PC-9 (cell line): ENCODE measurements at regions not wholly inside any gene's neighbourhood (a gene's known extent, or its start where the extent isn't known, plus 50 kb on each side); places are given as distances from the start of the nearest gene placed in this dataset.

Experiments
- BruUV-seq: library from RNA; stranded (reverse); fragments of 400-500 nt; replicated peaks from 2 replicates; lab custom pipeline; 2021; lab: Mats Ljungman, UMichigan
- CTCF ChIA-PET: fragments of 300-600 bp; sonication (Branson Sonifier 250); formaldehyde crosslinking; loops from one replicate; lab custom pipeline; 2022; ENCODE audit warnings: antibody characterized with exemption; lab: Charles Lee
- POLR2A ChIA-PET: fragments of 300-600 bp; sonication (Branson Sonifier 250); formaldehyde crosslinking; loops from one replicate; lab custom pipeline; 2022; ENCODE audit warnings: antibody characterized with exemption; ENCODE audit not compliant: unreplicated experiment; lab: Charles Lee
- DNase-seq, 2 experiments: peaks; one replicate each; pipeline versions ENCODE4 v3.0.0 to v3.0.0-alpha.2; 2015 to 2022; ENCODE audit warnings: mixed read lengths in 1 of 2
- H2AFZ ChIP-seq: fragments of 200-600 bp; sonication (generic); 2 replicates; pipeline ENCODE4 v1.8.1; 2017; ENCODE audit warnings: antibody characterized with exemption
- H3F3A ChIP-seq: fragments of 200-600 bp; sonication (generic); 2 replicates; pipeline ENCODE4 v1.8.1; 2017; ENCODE audit warnings: antibody characterized with exemption, mild to moderate bottlenecking, low read depth; ENCODE audit not compliant: insufficient read depth
- H3K27ac ChIP-seq: fragments of 200-600 bp; sonication (generic); 2 replicates; pipeline ENCODE4 v1.6.1; 2016; ENCODE audit warnings: mixed run types
- H3K27me3 ChIP-seq: fragments of 200-600 bp; sonication (generic); 2 replicates; pipeline ENCODE4 v1.6.1; 2016; ENCODE audit warnings: low read depth, mixed run types; ENCODE audit not compliant: insufficient read depth
- H3K36me3 ChIP-seq: fragments of 200-600 bp; sonication (generic); 2 replicates; pipeline ENCODE4 v1.6.1; 2016; ENCODE audit warnings: low read depth, mixed run types
- H3K4me1 ChIP-seq: fragments of 200-600 bp; sonication (generic); replicated peaks from 2 replicates; pipeline ENCODE4 v1.6.1; 2016; ENCODE audit warnings: mixed run types; ENCODE audit not compliant: insufficient read depth
- H3K4me2 ChIP-seq: fragments of 200-600 bp; sonication (generic); 2 replicates; pipeline ENCODE4 v1.6.1; 2017; ENCODE audit warnings: mixed run types
- H3K4me3 ChIP-seq: fragments of 200-600 bp; sonication (generic); 2 replicates; pipeline ENCODE4 v1.6.1; 2016; ENCODE audit warnings: mixed run types
- H3K79me2 ChIP-seq: fragments of 200-600 bp; sonication (generic); 2 replicates; pipeline ENCODE4 v1.6.1; 2017; ENCODE audit warnings: low read depth, mixed run types
- H3K9me2 ChIP-seq: fragments of 200-600 bp; sonication (generic); 2 replicates; pipeline ENCODE4 v1.8.1; 2017; ENCODE audit warnings: mild to moderate bottlenecking; ENCODE audit not compliant: insufficient read depth
- H3K9me3 ChIP-seq: fragments of 200-600 bp; sonication (generic); 2 replicates; pipeline ENCODE4 v1.8.1; 2016; ENCODE audit warnings: low read depth; ENCODE audit not compliant: insufficient read depth
- H4K20me1 ChIP-seq: fragments of 200-600 bp; sonication (generic); 2 replicates; pipeline ENCODE4 v1.8.1; 2017; ENCODE audit not compliant: insufficient read depth
- EZH2 ChIP-seq: fragments of 200-600 bp; sonication (generic); IDR thresholded peaks from 2 replicates; pipeline ENCODE4 v1.8.0; 2017; ENCODE audit warnings: antibody characterized with exemption, low read depth
- intact Hi-C: fragments of 100-400 bp; cut with micrococcal nuclease; formaldehyde crosslinking; loops from one replicate; pipeline ENCODE4 v1.10.0; 2022; ENCODE audit not compliant: unreplicated experiment
- TF ChIP-seq, protein P1 (sequence below): fragments of 200-600 bp; sonication (generic); conservative IDR thresholded peaks from 2 replicates; pipeline ENCODE4 v1.6.1; 2017; ENCODE audit warnings: mixed run types, antibody characterized with exemption, mild to moderate bottlenecking, moderate library complexity

DNA sequence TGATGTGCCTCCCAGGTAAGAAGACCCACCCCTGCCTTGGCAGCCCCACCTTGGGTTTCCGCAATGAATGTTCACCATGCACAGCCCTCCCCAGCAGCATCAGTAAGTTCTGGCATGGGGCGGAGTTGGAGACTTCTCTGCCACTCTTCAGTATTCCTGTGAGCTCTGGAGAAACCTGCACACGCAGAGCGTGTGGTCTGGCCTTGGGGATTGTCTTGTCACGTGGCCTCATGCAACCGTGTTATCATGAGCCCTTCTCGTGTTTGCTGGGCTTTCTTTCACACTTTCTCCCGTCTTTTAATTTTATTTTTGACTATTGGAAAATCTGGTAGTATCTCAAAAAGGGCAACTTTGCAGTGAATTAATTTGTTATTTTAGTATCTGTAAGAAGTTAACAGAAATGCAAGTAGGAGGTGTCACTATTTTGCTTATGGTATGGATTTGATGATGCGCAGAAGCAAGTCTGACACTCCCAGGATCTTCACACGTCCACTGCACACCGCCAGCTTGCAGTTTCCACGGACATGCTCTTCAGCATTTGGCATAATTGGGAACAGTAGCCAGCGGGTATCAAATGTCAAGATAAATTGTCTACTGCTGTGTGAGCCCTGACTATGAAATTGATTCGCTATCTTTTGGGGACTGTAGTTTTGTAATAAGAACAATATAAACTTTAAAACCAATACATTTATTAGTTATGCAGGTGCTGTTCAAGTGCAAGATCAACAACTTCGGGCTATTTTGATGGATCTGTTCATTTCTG lies 463.5 kb downstream of the QKI start:
- ChIA-PET CTCF (no interaction called here), POLR2A (no interaction called here)
- intact Hi-C loops = no loop called here
- Histone ChIP-seq H2AFZ (no peak overlapping the region), H3K79me2 (no peaks in the 10 kb centered on the region), H3K9me2 (no peaks in the 10 kb centered on the region), H3K4me1 (no peaks in the 10 kb centered on the region), H3F3A (no peaks in the 10 kb centered on the region), H4K20me1 (no peaks in the 10 kb centered on the region), H3K4me2 (no peak overlapping the region), H3K36me3 (no peaks in the 10 kb centered on the region), H3K4me3 (no peak overlapping the region), H3K9me3 (no peaks in the 10 kb centered on the region), H3K27ac (no peak overlapping the region), H3K27me3 (peaks cover 14% of the 10 kb centered on the region)
- BruUV-seq = no TSS peak
- TF ChIP-seq, protein P1, sequence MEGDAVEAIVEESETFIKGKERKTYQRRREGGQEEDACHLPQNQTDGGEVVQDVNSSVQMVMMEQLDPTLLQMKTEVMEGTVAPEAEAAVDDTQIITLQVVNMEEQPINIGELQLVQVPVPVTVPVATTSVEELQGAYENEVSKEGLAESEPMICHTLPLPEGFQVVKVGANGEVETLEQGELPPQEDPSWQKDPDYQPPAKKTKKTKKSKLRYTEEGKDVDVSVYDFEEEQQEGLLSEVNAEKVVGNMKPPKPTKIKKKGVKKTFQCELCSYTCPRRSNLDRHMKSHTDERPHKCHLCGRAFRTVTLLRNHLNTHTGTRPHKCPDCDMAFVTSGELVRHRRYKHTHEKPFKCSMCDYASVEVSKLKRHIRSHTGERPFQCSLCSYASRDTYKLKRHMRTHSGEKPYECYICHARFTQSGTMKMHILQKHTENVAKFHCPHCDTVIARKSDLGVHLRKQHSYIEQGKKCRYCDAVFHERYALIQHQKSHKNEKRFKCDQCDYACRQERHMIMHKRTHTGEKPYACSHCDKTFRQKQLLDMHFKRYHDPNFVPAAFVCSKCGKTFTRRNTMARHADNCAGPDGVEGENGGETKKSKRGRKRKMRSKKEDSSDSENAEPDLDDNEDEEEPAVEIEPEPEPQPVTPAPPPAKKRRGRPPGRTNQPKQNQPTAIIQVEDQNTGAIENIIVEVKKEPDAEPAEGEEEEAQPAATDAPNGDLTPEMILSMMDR = no peak
- no peak for TF ChIP-seq EZH2
- DNase-seq = no peak

DNA sequence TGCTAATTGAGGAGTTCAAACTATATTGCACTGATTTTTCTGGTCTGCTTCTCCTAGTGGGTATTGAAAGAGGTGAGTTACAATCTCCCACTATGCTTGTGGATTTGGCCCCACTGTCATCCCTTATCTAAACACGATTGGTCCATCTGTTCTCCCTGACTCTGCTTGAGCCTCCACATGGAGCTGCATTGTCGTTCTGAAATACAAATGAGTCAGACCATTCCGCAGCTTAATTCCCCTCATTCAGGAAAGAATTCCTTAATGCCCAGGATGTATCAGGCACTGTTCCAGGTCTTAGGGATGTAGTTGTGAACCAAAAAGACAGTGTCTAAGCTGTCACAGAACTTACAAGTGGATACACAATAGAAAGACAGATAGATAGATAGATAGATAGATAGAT lies 461.9 kb downstream of the QKI start:
- H2AFZ ChIP-seq = no peak overlapping the region
- no peaks in the 10 kb centered on the region for H3F3A ChIP-seq
- no peak for DNase-seq
- no peaks in the 10 kb centered on the region for H4K20me1 ChIP-seq
- H3K27ac ChIP-seq = no peak overlapping the region
- H3K9me2 ChIP-seq = no peaks in the 10 kb centered on the region
- no peak overlapping the region for H3K4me2 ChIP-seq
- no peaks in the 10 kb centered on the region for H3K36me3 ChIP-seq
- CTCF ChIA-PET = no interaction called here
- POLR2A ChIA-PET = no interaction called here
- H3K4me3 ChIP-seq = no peak overlapping the region
- H3K27me3 ChIP-seq = peaks cover 22% of the 10 kb centered on the region
- no peak for TF ChIP-seq EZH2
- TF ChIP-seq, protein P1 = no peak
- no peaks in the 10 kb centered on the region for H3K4me1 ChIP-seq
- BruUV-seq = no TSS peak
- no peaks in the 10 kb centered on the region for H3K9me3 ChIP-seq
- no peaks in the 10 kb centered on the region for H3K79me2 ChIP-seq
- intact Hi-C loops = no loop called here

DNA sequence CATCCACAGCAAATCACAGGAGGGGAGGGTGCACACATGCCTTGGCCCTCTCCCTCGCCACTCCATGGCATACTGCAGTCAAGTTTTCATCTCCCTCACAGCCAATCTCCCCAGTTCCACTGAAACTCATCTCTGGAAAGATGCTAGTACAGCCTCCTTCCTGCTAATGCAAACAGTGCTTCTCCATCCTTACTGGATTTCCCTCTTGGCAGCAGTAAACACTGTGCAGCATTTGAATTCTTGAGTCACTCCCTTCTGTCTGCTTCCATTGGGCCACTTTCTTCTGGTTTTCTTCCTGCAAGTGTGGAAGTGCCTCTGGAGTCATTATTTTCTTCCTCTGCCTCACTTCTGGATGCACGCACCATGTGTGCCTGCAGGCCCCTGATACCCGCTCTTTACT lies 460.3 kb downstream of the QKI start:
- Histone ChIP-seq H2AFZ (no peak overlapping the region), H3K9me3 (no peaks in the 10 kb centered on the region), H3K4me1 (no peaks in the 10 kb centered on the region), H3K27ac (no peak overlapping the region), H3F3A (no peaks in the 10 kb centered on the region), H3K27me3 (peaks cover 22% of the 10 kb centered on the region), H3K36me3 (no peaks in the 10 kb centered on the region), H3K9me2 (no peaks in the 10 kb centered on the region), H3K4me2 (no peak overlapping the region), H3K4me3 (no peak overlapping the region), H3K79me2 (no peaks in the 10 kb centered on the region), H4K20me1 (no peaks in the 10 kb centered on the region)
- DNase-seq = no peak
- ChIA-PET CTCF (no interaction called here), POLR2A (no interaction called here)
- TF ChIP-seq EZH2 = no peak
- TF ChIP-seq, protein P1 = no peak
- no TSS peak for BruUV-seq
- intact Hi-C loops = no loop called here
